Astrocyte (in vitro differentiated cells and primary cell): ENCODE measurements at regions not wholly inside any gene's neighbourhood (a gene's known extent, or its start where the extent isn't known, plus 50 kb on each side); places are given as distances from the start of the nearest gene placed in this dataset.

Source experiments
- CTCF ChIP-seq: IDR thresholded peaks from 2 replicates; pipeline ENCODE4 v1.5.1; 2011; ENCODE audit warnings: low read depth, mild to moderate bottlenecking, inconsistent platforms, low read length, moderate library complexity; ENCODE audit not compliant: insufficient read depth
- EZH2 ChIP-seq: IDR thresholded peaks from 2 replicates; pipeline ENCODE4 v1.6.1; 2012; ENCODE audit warnings: mild to moderate bottlenecking, low read length, inconsistent platforms; ENCODE audit not compliant: insufficient read depth

DNA sequence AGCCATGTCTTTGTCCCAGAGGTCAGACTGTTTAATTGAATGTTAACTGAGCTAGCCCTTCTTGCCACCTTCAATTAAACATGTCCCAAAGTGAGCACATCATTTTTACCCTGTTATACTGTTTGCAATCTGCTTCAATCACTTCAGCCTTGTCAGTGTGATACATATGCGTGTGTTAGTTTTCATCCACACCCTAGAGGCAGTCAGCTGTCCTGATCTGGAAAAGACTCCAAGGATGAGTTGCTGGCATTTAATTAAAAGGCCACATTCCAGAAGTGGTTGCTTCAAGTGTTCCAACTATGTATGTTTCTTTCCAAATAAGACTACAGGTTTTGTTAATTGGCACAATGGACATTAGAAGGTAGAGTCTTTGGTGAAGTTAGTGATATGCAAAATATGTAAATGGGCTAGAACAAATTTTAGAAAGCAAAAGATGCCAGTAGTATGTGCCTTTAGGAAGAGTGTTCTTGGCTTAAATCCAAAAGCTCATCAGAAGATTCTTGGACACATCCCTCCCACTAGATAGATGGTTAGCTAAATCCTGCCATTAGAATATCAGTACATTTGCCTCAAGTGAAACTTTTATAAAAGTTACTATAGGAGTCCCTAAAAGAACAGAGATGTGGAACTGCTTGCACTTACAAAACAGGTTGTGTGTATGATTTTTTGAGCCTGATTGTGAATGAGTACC is 79.5 kb upstream of the SLIT2 start:
- TF ChIP-seq CTCF (no peak), EZH2 (no peak)
